ENCODE measurements at regions not wholly inside any gene's neighbourhood (a gene's known extent, or its start where the extent isn't known, plus 50 kb on each side); places are given as distances from the start of the nearest gene placed in this dataset.

- TF ChIP-seq, protein P1, sequence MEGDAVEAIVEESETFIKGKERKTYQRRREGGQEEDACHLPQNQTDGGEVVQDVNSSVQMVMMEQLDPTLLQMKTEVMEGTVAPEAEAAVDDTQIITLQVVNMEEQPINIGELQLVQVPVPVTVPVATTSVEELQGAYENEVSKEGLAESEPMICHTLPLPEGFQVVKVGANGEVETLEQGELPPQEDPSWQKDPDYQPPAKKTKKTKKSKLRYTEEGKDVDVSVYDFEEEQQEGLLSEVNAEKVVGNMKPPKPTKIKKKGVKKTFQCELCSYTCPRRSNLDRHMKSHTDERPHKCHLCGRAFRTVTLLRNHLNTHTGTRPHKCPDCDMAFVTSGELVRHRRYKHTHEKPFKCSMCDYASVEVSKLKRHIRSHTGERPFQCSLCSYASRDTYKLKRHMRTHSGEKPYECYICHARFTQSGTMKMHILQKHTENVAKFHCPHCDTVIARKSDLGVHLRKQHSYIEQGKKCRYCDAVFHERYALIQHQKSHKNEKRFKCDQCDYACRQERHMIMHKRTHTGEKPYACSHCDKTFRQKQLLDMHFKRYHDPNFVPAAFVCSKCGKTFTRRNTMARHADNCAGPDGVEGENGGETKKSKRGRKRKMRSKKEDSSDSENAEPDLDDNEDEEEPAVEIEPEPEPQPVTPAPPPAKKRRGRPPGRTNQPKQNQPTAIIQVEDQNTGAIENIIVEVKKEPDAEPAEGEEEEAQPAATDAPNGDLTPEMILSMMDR (IDR thresholded peaks at IDR 0.05; ENCODE audit: low read depth, low read length, poor library complexity, severe bottlenecking), result no peak
- TF ChIP-seq EZH2phosphoT487 (IDR thresholded peaks at IDR 0.05; ENCODE audit: borderline replicate concordance, low read length), result no peak
Measured at GRCh38 chr13:75124415-75124814, 357.6 kb downstream of the TBC1D4 start.
